GM23248 (cell line): ENCODE measurements at regions not wholly inside any gene's neighbourhood (a gene's known extent, or its start where the extent isn't known, plus 50 kb on each side); places are given as distances from the start of the nearest gene placed in this dataset.

Experiments
- EZH2 ChIP-seq: fragments of 200-600 bp; sonication (generic); IDR thresholded peaks from 2 replicates; pipeline ENCODE4 v1.6.1; 2018; ENCODE audit warnings: antibody characterized with exemption, mild to moderate bottlenecking; ENCODE audit not compliant: insufficient read depth, poor library complexity, severe bottlenecking
- EZH2phosphoT487 ChIP-seq: fragments of 200-600 bp; sonication (generic); IDR thresholded peaks from 2 replicates; pipeline ENCODE4 v1.6.1; 2018; ENCODE audit warnings: antibody characterized with exemption, moderate library complexity, mild to moderate bottlenecking, low read depth; ENCODE audit not compliant: insufficient read depth

DNA sequence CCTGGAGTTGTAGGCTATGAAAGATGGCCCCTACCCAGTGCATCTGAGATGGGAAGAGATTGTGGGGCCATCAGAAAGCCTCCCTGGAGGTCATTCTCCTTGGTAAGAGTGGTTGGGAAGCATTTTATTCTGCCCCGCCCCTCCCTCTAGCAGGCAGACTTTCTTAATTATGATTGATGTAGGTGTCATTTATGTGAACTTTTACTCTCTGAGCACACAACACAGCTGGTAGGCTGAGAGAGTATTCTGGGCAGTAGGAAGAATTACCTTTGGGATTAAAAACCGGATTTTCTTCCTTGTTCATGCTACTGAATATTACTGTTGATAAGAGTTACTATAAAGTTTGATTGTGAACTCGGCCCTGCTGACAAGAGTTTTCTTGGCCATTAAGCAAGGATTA is 266.8 kb downstream of the TTC6 start:
- TF ChIP-seq EZH2 (no peak), EZH2phosphoT487 (no peak)
